Loucy (cell line): ENCODE measurements at regions not wholly inside any gene's neighbourhood (a gene's known extent, or its start where the extent isn't known, plus 50 kb on each side); places are given as distances from the start of the nearest gene placed in this dataset.

Experiments used
- EZH2phosphoT487 ChIP-seq: fragments of 200-600 bp; IDR thresholded peaks from 2 replicates; pipeline ENCODE4 v1.6.1; 2018; ENCODE audit warnings: antibody characterized with exemption, mild to moderate bottlenecking, moderate library complexity, borderline replicate concordance
- TF ChIP-seq, protein P1 (sequence below): fragments of 200-600 bp; sonication (generic); conservative IDR thresholded peaks from 2 replicates; pipeline ENCODE4 v1.5.1; 2014; ENCODE audit warnings: mild to moderate bottlenecking, antibody characterized with exemption, low read length

DNA sequence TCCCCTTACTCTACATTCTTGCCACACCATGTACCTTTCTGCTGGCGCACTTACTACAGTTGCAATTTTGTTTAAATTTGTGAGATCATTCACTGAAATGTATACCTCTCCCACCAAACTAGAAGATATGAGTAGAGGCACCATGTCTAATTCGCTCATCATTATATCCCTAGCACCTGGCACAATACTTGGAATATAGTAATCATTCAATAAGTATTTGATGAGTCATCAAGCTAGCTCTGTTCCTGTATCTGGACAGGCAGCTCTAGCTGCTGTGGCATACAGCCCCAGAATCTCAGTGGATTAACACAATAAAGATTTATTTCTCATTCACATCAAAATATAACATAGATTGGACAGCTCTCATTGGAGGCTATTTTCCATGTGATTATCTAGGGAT is 245.9 kb downstream of the IDS start:
- TF ChIP-seq, protein P1, sequence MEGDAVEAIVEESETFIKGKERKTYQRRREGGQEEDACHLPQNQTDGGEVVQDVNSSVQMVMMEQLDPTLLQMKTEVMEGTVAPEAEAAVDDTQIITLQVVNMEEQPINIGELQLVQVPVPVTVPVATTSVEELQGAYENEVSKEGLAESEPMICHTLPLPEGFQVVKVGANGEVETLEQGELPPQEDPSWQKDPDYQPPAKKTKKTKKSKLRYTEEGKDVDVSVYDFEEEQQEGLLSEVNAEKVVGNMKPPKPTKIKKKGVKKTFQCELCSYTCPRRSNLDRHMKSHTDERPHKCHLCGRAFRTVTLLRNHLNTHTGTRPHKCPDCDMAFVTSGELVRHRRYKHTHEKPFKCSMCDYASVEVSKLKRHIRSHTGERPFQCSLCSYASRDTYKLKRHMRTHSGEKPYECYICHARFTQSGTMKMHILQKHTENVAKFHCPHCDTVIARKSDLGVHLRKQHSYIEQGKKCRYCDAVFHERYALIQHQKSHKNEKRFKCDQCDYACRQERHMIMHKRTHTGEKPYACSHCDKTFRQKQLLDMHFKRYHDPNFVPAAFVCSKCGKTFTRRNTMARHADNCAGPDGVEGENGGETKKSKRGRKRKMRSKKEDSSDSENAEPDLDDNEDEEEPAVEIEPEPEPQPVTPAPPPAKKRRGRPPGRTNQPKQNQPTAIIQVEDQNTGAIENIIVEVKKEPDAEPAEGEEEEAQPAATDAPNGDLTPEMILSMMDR = no peak
- TF ChIP-seq EZH2phosphoT487 = no peak
